ENCODE measurements at regions not wholly inside any gene's neighbourhood (a gene's known extent, or its start where the extent isn't known, plus 50 kb on each side); places are given as distances from the start of the nearest gene placed in this dataset.

- Histone ChIP-seq H3K4me3 (no peak overlapping the region), H3K9ac (no peak overlapping the region), H3K4me1 (ENCODE audit: insufficient read depth) (peaks cover 36% of the 10 kb centered on the region), H3K9me3 (ENCODE audit: low read depth) (no peaks in the 10 kb centered on the region), H3K27me3 (replicated peaks; ENCODE audit: insufficient read depth) (no peaks in the 10 kb centered on the region), H3K79me2 (ENCODE audit: insufficient read depth) (no peaks in the 10 kb centered on the region), H3F3A (ENCODE audit: insufficient read depth) (peaks cover 11% of the 10 kb centered on the region; the same call in 1 of the 2 replicates), H3K4me2 (ENCODE audit: unreplicated experiment) (peak overlapping the region; percentile 6), H4K20me1 (ENCODE audit: insufficient read depth) (no peaks in the 10 kb centered on the region), H2AFZ (0 out of 2 replicates have a peak overlapping the region, but pooled peaks have one; percentile 24), H3K36me3 (ENCODE audit: low read depth) (no peaks in the 10 kb centered on the region), H3K27ac (peak overlapping the region; percentile 37), H3K9me2 (ENCODE audit: insufficient read depth) (0 out of 2 replicates have a peak, but pooled peaks cover 8% of the 10 kb centered on the region)
- no peak for TF ChIP-seq EZH2phosphoT487 (IDR thresholded peaks at IDR 0.05; ENCODE audit: insufficient read depth, low read depth)
- TF ChIP-seq EZH2 (IDR thresholded peaks at IDR 0.05; ENCODE audit: insufficient read depth, poor library complexity, severe bottlenecking), result no peak
- in situ Hi-C loops (cut with MboI), result no loop called here
- peak; percentile 68 for DNase-seq
- WGBS, 2 experiments (ENCODE audit: low coverage in 1 of 2, low lambda C conversion rate in 2 of 2, missing lambda C conversion rate in 2 of 2), result 7% methylated on average over 1 of the region's 1 CpG
Measured at GRCh38 chr4:123825596-123826291, 429.1 kb downstream of the SPRY1 start.

DNA sequence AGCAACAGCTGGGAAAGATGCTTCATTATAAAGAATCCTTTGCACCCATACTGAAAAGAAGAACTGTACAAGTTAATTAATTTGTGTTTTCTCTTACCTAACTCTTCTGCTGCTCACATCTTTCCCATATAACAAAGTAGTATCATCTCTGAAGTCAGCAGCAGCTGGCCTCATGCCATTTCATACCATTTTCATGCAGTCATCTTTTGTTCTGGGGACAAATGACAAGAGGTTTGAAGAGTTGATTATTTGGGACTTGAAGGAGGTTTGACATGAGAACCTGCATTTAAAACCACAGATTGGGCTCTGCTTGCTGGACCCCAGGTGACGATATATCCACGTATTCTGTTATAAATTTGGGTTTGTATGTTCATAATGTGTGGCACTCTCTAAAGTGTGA lies 430.3 kb downstream of the SPRY1 start:
- no peaks in the 10 kb centered on the region for H3K36me3 ChIP-seq (ENCODE audit: low read depth)
- no peak for TF ChIP-seq EZH2phosphoT487 (IDR thresholded peaks at IDR 0.05; ENCODE audit: insufficient read depth, low read depth)
- no peak for TF ChIP-seq EZH2 (IDR thresholded peaks at IDR 0.05; ENCODE audit: insufficient read depth, poor library complexity, severe bottlenecking)
- no peaks in the 10 kb centered on the region for H3K27me3 ChIP-seq (replicated peaks; ENCODE audit: insufficient read depth)
- H3F3A ChIP-seq (ENCODE audit: insufficient read depth), result peaks cover 17% of the 10 kb centered on the region; the same call in 1 of the 2 replicates
- no peak overlapping the region for H3K4me2 ChIP-seq (ENCODE audit: unreplicated experiment)
- no peak overlapping the region for H2AFZ ChIP-seq
- H3K27ac ChIP-seq, result no peak overlapping the region
- H3K9me2 ChIP-seq (ENCODE audit: insufficient read depth), result 0 out of 2 replicates have a peak, but pooled peaks cover 8% of the 10 kb centered on the region
- DNase-seq, result peak; percentile 59
- 98% methylated on average over 2 of the region's 2 CpGs for WGBS, 2 experiments (ENCODE audit: low coverage in 1 of 2, low lambda C conversion rate in 2 of 2, missing lambda C conversion rate in 2 of 2)
- in situ Hi-C loops (cut with MboI), result no loop called here
- no peaks in the 10 kb centered on the region for H4K20me1 ChIP-seq (ENCODE audit: insufficient read depth)
- no peak overlapping the region for H3K4me3 ChIP-seq
- H3K79me2 ChIP-seq (ENCODE audit: insufficient read depth), result no peaks in the 10 kb centered on the region
- no peak overlapping the region for H3K9ac ChIP-seq
- H3K4me1 ChIP-seq (ENCODE audit: insufficient read depth), result peaks cover 46% of the 10 kb centered on the region
- H3K9me3 ChIP-seq (ENCODE audit: low read depth), result no peaks in the 10 kb centered on the region

GRCh38 chr4:123827511-123827910 lies 430.9 kb downstream of the SPRY1 start:
- Histone ChIP-seq H3K27me3 (replicated peaks; ENCODE audit: insufficient read depth) (no peaks in the 10 kb centered on the region), H3K79me2 (ENCODE audit: insufficient read depth) (no peaks in the 10 kb centered on the region), H4K20me1 (ENCODE audit: insufficient read depth) (no peaks in the 10 kb centered on the region), H3K4me3 (no peak overlapping the region), H2AFZ (no peak overlapping the region), H3K9me3 (ENCODE audit: low read depth) (no peaks in the 10 kb centered on the region), H3K27ac (no peak overlapping the region), H3F3A (ENCODE audit: insufficient read depth) (peaks cover 20% of the 10 kb centered on the region; the same call in 1 of the 2 replicates), H3K36me3 (ENCODE audit: low read depth) (no peaks in the 10 kb centered on the region), H3K9ac (no peak overlapping the region), H3K4me1 (ENCODE audit: insufficient read depth) (peaks cover 49% of the 10 kb centered on the region), H3K9me2 (ENCODE audit: insufficient read depth) (0 out of 2 replicates have a peak, but pooled peaks cover 8% of the 10 kb centered on the region), H3K4me2 (ENCODE audit: unreplicated experiment) (no peak overlapping the region)
- TF ChIP-seq EZH2phosphoT487 (IDR thresholded peaks at IDR 0.05; ENCODE audit: insufficient read depth, low read depth) (no peak), EZH2 (IDR thresholded peaks at IDR 0.05; ENCODE audit: insufficient read depth, poor library complexity, severe bottlenecking) (no peak)
- WGBS, 2 experiments (ENCODE audit: low coverage in 1 of 2, low lambda C conversion rate in 2 of 2, missing lambda C conversion rate in 2 of 2), result 91 to 92% methylated on average over 2 of the region's 2 CpGs
- no peak for DNase-seq
- in situ Hi-C loops (cut with MboI), result no loop called here

DNA sequence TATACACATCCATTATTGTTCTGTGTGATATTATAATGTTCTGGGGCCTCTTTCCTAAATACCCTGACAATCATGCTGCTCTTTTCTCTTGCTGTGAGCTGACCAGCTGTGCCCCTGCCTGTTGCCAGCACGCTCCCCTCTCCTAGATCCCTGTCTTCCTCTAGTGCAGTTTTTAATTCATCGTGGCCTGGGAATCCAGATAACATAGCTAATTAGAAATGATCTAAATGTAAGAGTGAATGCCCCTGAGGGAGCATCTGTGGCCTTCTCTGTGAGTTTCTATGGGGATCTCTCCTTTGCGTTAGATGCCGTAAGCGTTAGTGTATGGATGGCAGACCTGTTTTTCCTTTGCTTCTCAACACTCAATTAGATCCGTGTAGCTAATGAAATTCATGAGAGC lies 434.3 kb downstream of the SPRY1 start:
- Histone ChIP-seq H3K9ac (no peak overlapping the region), H3K4me2 (ENCODE audit: unreplicated experiment) (no peak overlapping the region), H3K9me3 (ENCODE audit: low read depth) (no peaks in the 10 kb centered on the region), H3K27me3 (replicated peaks; ENCODE audit: insufficient read depth) (no peaks in the 10 kb centered on the region), H3K9me2 (ENCODE audit: insufficient read depth) (no peaks in the 10 kb centered on the region), H3K27ac (no peak overlapping the region), H3F3A (ENCODE audit: insufficient read depth) (peaks cover 21% of the 10 kb centered on the region), H4K20me1 (ENCODE audit: insufficient read depth) (no peaks in the 10 kb centered on the region), H3K4me3 (no peak overlapping the region), H3K36me3 (ENCODE audit: low read depth) (no peaks in the 10 kb centered on the region), H3K4me1 (ENCODE audit: insufficient read depth) (peaks cover 46% of the 10 kb centered on the region), H3K79me2 (ENCODE audit: insufficient read depth) (no peaks in the 10 kb centered on the region), H2AFZ (no peak overlapping the region)
- in situ Hi-C loops (cut with MboI), result no loop called here
- TF ChIP-seq EZH2phosphoT487 (IDR thresholded peaks at IDR 0.05; ENCODE audit: insufficient read depth, low read depth), result no peak
- TF ChIP-seq EZH2 (IDR thresholded peaks at IDR 0.05; ENCODE audit: insufficient read depth, poor library complexity, severe bottlenecking), result no peak
- DNase-seq, result no peak
- WGBS, 2 experiments (ENCODE audit: low coverage in 1 of 2, low lambda C conversion rate in 2 of 2, missing lambda C conversion rate in 2 of 2), result 91 to 92% methylated on average over 6 of the region's 6 CpGs
